GM12892 (cell line): ENCODE measurements at regions not wholly inside any gene's neighbourhood (a gene's known extent, or its start where the extent isn't known, plus 50 kb on each side); places are given as distances from the start of the nearest gene placed in this dataset.

Experiments used
- DNase-seq: peaks from one replicate; pipeline ENCODE4 v3.0.0; 2011; ENCODE audit not compliant: insufficient read length
- FAIRE-seq: peaks from 2 replicates; lab custom pipeline; 2011; peaks lifted over from hg19 to GRCh38; lab: Jason Lieb, UNC
- POLR2A ChIP-seq: IDR thresholded peaks from 2 replicates; pipeline ENCODE4 v1.6.1; 2011; ENCODE audit warnings: low read depth, low read length, control low read depth
- POLR2AphosphoS5 ChIP-seq: IDR thresholded peaks from 2 replicates; pipeline ENCODE4 v1.6.1; 2011; ENCODE audit warnings: low read depth, low read length, control low read depth
- TAF1 ChIP-seq: IDR thresholded peaks from 2 replicates; pipeline ENCODE4 v1.6.1; 2011; ENCODE audit warnings: low read depth, mild to moderate bottlenecking, control low read depth, low read length, borderline replicate concordance

GRCh38 chr2:228665232-228665631 lies 483.7 kb upstream of the SPHKAP start:
- TF ChIP-seq TAF1 = no peak
- TF ChIP-seq POLR2A = no peak
- no peak for TF ChIP-seq POLR2AphosphoS5
- FAIRE-seq = no peak
- no peak for DNase-seq

DNA sequence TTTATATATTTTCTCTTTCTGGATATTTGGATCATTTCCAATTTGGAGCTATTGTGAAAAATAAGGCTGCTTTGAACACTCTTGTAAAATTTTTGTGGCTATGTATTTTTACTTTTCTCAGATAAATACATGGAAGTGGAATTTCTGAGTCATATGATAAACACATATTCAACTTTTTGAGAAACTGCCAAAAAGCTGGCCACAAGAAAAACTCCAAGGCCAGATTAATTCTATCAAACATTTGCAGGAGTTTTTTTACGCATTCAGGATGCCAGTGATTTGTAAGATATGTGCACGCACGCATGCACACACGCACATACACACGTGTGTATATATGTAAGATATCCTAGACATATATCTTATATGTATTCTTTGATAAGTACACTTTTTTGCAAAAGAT lies 477.5 kb upstream of the SPHKAP start:
- TF ChIP-seq POLR2AphosphoS5 (no peak), POLR2A (no peak), TAF1 (no peak)
- DNase-seq (no peak), FAIRE-seq (no peak)

GRCh38 chr2:228657807-228658402 lies 476.4 kb upstream of the SPHKAP start:
- TF ChIP-seq TAF1 (no peak), POLR2A (no peak), POLR2AphosphoS5 (no peak)
- DNase-seq = no peak
- no peak for FAIRE-seq

- FAIRE-seq (no peak), DNase-seq (no peak)
- no peak for TF ChIP-seq TAF1
- TF ChIP-seq POLR2A = no peak
- no peak for TF ChIP-seq POLR2AphosphoS5
These were observed 473.8 kb upstream of the SPHKAP start for GRCh38 chr2:228655331-228655730.

DNA sequence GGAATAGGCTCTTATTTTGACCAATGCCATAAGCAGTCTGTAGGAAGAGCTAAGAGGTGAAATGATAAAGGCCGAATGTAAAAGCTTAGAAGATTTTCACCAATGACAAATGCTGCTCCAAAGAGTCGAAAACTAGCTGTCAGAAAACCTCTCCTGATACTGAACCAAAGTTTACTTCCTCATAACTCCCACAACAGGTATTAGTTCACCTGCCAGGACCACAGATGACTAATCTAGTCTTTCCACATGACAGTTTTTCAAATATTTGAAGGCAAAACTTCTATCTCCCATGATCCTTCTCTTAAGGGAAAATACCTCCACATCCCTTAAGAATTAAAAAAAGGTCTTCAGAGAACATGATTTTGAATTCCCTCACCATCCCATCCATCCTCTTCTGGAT lies 473.2 kb upstream of the SPHKAP start:
- DNase-seq = no peak
- FAIRE-seq = no peak
- no peak for TF ChIP-seq POLR2A
- TF ChIP-seq TAF1 = no peak
- TF ChIP-seq POLR2AphosphoS5 = no peak

GRCh38 chr2:228653884-228654283 lies 472.4 kb upstream of the SPHKAP start:
- FAIRE-seq (no peak), DNase-seq (no peak)
- no peak for TF ChIP-seq TAF1
- no peak for TF ChIP-seq POLR2A

GRCh38 chr2:228652366-228652765 lies 470.9 kb upstream of the SPHKAP start:
- no peak for DNase-seq
- no peak for TF ChIP-seq POLR2AphosphoS5
- TF ChIP-seq POLR2A = no peak
- TF ChIP-seq TAF1 = no peak
- no peak for FAIRE-seq

GRCh38 chr2:228649876-228650275 lies 468.4 kb upstream of the SPHKAP start:
- no peak for FAIRE-seq
- TF ChIP-seq POLR2A = no peak
- no peak for TF ChIP-seq POLR2AphosphoS5
- TF ChIP-seq TAF1 = no peak
- DNase-seq = no peak

- TF ChIP-seq POLR2AphosphoS5 (no peak), TAF1 (no peak), POLR2A (no peak)
- DNase-seq (no peak), FAIRE-seq (no peak)
These were observed 468.0 kb upstream of the SPHKAP start for GRCh38 chr2:228649447-228649846.

DNA sequence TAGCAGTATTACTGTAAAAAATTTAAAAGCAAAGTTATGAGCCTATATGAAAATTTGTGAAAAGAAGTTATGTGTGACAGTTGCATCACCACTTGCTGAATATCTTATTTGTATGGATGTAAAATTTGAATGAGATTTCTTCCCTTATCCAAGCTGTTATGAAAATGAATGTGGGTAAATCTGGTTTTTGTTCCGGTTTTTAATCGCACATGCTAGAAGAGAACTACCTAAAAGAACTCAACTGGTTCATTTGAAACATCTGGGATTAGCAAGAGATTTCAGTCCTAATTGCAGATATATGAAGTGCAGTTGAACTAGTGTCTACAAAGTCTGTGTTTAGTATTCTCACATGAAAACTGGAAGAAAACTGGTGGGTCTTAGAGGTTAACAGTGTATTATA lies 467.1 kb upstream of the SPHKAP start:
- TF ChIP-seq TAF1 = no peak
- no peak for TF ChIP-seq POLR2A
- TF ChIP-seq POLR2AphosphoS5 = no peak
- no peak for DNase-seq
- FAIRE-seq = no peak

GRCh38 chr2:228646061-228646460 lies 464.6 kb upstream of the SPHKAP start:
- TF ChIP-seq TAF1 (no peak), POLR2A (no peak), POLR2AphosphoS5 (no peak)
- no peak for DNase-seq
- FAIRE-seq = no peak

DNA sequence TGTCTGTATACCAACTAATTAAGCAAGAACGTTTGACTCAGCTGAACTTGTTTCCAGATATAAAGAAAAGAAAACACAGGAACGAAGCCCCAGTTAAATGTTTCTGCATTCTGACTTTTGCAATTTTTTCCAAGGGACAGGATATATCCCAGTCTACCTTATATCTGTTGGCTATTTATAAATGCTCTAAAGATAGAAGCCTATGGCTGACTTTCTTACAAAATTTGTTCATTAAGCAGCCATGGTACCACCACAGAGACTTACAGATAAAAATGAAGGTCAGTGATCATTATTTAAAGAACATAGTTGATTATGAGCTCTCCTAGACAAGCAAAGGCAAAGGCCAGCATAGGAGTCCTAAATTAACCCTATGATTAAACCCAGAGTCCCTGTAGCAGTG lies 462.7 kb upstream of the SPHKAP start:
- no peak for FAIRE-seq
- DNase-seq = no peak
- no peak for TF ChIP-seq TAF1
- no peak for TF ChIP-seq POLR2AphosphoS5
- TF ChIP-seq POLR2A = no peak

GRCh38 chr2:228642861-228643260 lies 461.4 kb upstream of the SPHKAP start:
- FAIRE-seq = no peak
- TF ChIP-seq POLR2AphosphoS5 (no peak), POLR2A (no peak), TAF1 (no peak)
- no peak for DNase-seq
